Transverse colon (tissue), 4 donors: ENCODE measurements at regions not wholly inside any gene's neighbourhood (a gene's known extent, or its start where the extent isn't known, plus 50 kb on each side); places are given as distances from the start of the nearest gene placed in this dataset.

Experiments
- DNase-seq: peaks from one replicate; pipeline ENCODE4 v3.0.0-alpha.2; 2019
- H3K27ac ChIP-seq, 4 donors: fragments of 200-600 bp; sonication (generic); 2 replicates each; pipeline ENCODE4 v1.5.1; 2016 to 2018; ENCODE audit warnings: inconsistent platforms in 4 of 4
- H3K27me3 ChIP-seq: fragments of 200-600 bp; sonication (generic); 2 replicates; pipeline ENCODE4 v1.5.1; 2017; ENCODE audit warnings: inconsistent platforms
- H3K36me3 ChIP-seq, 4 donors: fragments of 200-600 bp; sonication (generic); 2 replicates each; pipeline ENCODE4 v1.5.1; 2017 to 2019; ENCODE audit warnings: inconsistent platforms in 4 of 4
- H3K4me1 ChIP-seq, 4 donors: fragments of 200-600 bp; sonication (generic); 2 replicates each; pipeline ENCODE4 v1.5.1; 2017 to 2020; ENCODE audit warnings: inconsistent platforms in 4 of 4
- H3K4me3 ChIP-seq, 4 donors: fragments of 200-600 bp; sonication (generic); 1 replicate in 1 of 4; 2 replicates in 3 of 4; pipeline versions ENCODE4 v1.5.1 to v1.6.1; 2017 to 2019; ENCODE audit warnings: inconsistent platforms in 4 of 4
- H3K9me3 ChIP-seq, 2 donors: fragments of 200-600 bp; sonication (generic); 2 replicates each; pipeline ENCODE4 v1.5.1; 2017 to 2019; ENCODE audit warnings: inconsistent platforms in 2 of 2
- CTCF ChIP-seq, 5 experiments: fragments of 200-600 bp in 3 of 5; fragments of 450-650 bp in 2 of 5; sonication (generic) in 3 of 5; IDR thresholded peaks; 1 replicate in 2 of 5; 2 replicates in 3 of 5; pipeline ENCODE4 v1.5.1; 2016 to 2017; ENCODE audit warnings: antibody characterized with exemption in 5 of 5, inconsistent platforms in 3 of 5, mild to moderate bottlenecking in 2 of 5, moderate library complexity in 1 of 5
- EP300 ChIP-seq: sonication (generic); formaldehyde crosslinking; IDR thresholded peaks from one replicate; pipeline ENCODE4 v1.6.1; 2017; ENCODE audit warnings: antibody characterized with exemption, low read depth
- POLR2A ChIP-seq: fragments of 450-650 bp; IDR thresholded peaks from one replicate; pipeline ENCODE4 v1.6.1; 2016; ENCODE audit warnings: antibody characterized with exemption, mild to moderate bottlenecking, moderate library complexity
- POLR2AphosphoS5 ChIP-seq, 3 donors: sonication (generic); formaldehyde crosslinking; IDR thresholded peaks; one replicate each; pipeline ENCODE4 v1.6.1; 2016; ENCODE audit warnings: antibody characterized with exemption in 3 of 3
- WGBS, 2 donors: methylation state at CpG; one replicate each; pipeline ENCODE4 v1.1.5; 2018; ENCODE audit warnings: low coverage in 1 of 2; 5-methylcytosine and 5-hydroxymethylcytosine counted together
- in situ Hi-C, 4 donors: fragments of 200-750 bp; cut with MboI; loops; one replicate each; pipeline versions ENCODE4 v1.15.0 to v1.15.1; 2017; ENCODE audit warnings: low sequenced_read_pairs in 3 of 4, low pct_ligation_motif_present in 1 of 4, low pct_unique_long_range_greater_than_20kb in 1 of 4
- intact Hi-C: fragments of 100-400 bp; cut with DNase I; formaldehyde crosslinking; loops from one replicate; pipeline ENCODE4 v1.15.1; 2023; ENCODE audit warnings: low total_unique reads

DNA sequence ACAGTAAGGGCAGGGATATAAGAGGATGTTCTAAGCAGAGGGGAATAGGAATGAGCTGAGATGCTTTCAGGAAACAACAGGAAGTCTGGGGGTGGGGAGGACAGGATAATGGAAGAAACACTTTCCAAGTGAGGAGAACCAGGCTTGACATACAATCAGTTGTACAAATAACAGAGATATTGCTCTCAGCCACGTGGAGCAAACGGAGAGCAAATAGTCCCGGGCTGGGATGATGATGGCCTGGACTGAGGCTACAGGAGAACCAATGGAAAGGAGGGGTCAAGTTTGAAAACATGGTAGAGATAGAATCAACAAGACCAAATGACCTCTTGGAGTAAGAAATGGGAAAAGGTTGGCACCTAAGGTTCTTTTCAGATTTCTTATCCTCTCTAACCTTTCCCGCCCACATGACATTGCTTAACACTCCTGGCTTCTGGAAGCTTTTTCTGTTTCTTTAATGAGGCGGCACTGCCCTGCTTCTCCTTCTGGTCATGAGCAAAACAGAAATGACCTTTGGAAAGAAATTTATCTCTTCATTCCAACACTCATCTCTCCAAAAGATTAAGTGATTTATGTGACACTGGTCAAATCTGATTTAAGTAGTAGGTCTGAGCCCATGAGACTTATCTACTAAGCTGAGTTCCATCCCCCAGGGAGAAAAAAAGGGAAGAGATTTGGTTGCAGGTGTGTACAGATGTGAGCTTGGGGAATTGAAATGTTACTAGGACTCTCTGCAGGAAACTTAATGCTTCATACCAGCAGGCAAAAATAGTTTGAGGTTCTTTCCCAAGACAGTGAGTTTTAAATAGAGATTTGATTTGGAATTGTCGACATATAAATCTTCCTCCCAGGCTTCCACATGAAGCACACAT lies 442.9 kb upstream of the HNRNPA3 start:
- no peak for TF ChIP-seq EP300
- TF ChIP-seq CTCF (IDR thresholded peaks at IDR 0.05): no peak
- TF ChIP-seq POLR2A: no peak
- TF ChIP-seq POLR2AphosphoS5 (IDR thresholded peaks at IDR 0.05): no peak
- in situ Hi-C loops: no loop called here
- H3K27ac ChIP-seq: no peak overlapping the region
- H3K36me3 ChIP-seq: no peaks in the 10 kb centered on the region
- H3K4me3 ChIP-seq: no peak overlapping the region
- 81 to 87% methylated on average over 6 of the region's 6 CpGs for WGBS, 2 donors
- intact Hi-C loops: no loop called here
- H3K27me3 ChIP-seq: peaks cover 3% of the 10 kb centered on the region
- no peaks in the 10 kb centered on the region for H3K4me1 ChIP-seq
- no peaks in the 10 kb centered on the region for H3K9me3 ChIP-seq
- no peak for DNase-seq

DNA sequence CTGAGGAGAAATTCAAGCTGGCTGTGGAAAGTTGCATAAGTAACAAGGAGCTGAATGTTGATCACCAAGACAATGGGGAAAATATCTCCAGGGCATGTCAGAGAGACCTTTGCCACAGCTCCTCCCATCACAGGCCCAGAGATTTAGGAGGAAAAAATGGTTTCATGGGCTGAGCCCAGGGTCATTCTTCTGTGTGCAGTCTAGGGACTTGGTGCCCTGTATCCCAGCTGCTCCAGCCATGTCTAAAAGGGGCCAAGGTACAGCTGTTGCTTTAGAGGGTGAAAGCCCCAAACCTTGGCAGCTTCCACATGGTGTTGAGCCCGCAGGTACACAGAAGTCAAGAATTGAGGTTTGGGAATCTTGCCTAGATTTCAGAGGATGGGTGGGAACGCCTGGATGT lies 439.8 kb upstream of the HNRNPA3 start:
- 79% methylated on average over 2 of the region's 2 CpGs; no CpG with 5 or more reads in 1 of the 2 donors for WGBS, 2 donors
- no peak for TF ChIP-seq EP300
- in situ Hi-C loops: no loop called here

GRCh38 chr2:176774766-176775451 lies 437.7 kb upstream of the HNRNPA3 start:
- Histone ChIP-seq H3K4me3 (no peak overlapping the region), H3K9me3 (no peaks in the 10 kb centered on the region), H3K27me3 (peaks cover 3% of the 10 kb centered on the region), H3K27ac (no peak overlapping the region), H3K4me1 (no peaks in the 10 kb centered on the region), H3K36me3 (no peaks in the 10 kb centered on the region)
- intact Hi-C loops: no loop called here
- 56 to 78% methylated on average over 2 of the region's 2 CpGs for WGBS, 2 donors
- DNase-seq: no peak
- no peak for TF ChIP-seq POLR2A
- in situ Hi-C loops: no loop called here

More for the DNA sequence above, 439.8 kb upstream of the HNRNPA3 start:
- H3K9me3 ChIP-seq: no peaks in the 10 kb centered on the region
- no peak for DNase-seq
- no peaks in the 10 kb centered on the region for H3K4me1 ChIP-seq
- no peaks in the 10 kb centered on the region for H3K36me3 ChIP-seq
- peaks cover 3% of the 10 kb centered on the region for H3K27me3 ChIP-seq
- intact Hi-C loops: no loop called here
- H3K27ac ChIP-seq: no peak overlapping the region
- H3K4me3 ChIP-seq: no peak overlapping the region

DNA sequence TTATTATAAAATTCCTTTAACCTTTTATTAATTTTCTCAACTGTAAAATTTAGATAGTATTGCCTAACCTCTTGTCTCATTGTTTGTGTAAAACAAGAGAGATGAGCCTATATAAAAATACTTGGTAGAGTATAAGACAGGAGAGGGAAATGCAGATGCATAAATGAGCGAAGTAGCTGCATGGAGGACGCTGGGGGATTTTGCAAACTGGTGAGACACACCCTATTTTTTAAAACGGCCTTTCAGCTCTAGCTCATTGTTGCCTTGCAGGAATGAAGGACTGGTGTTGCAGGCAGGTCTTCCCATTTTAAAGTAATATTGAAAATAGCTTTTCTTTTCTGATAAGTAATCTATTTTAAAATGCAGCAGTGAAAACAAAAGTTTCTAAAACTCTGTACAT lies 435.3 kb upstream of the HNRNPA3 start:
- H3K27me3 ChIP-seq: no peaks in the 10 kb centered on the region
- no peak overlapping the region for H3K27ac ChIP-seq
- intact Hi-C loops: no loop called here
- H3K4me1 ChIP-seq: no peaks in the 10 kb centered on the region
- in situ Hi-C loops: no loop called here
- no peaks in the 10 kb centered on the region for H3K36me3 ChIP-seq
- no peak overlapping the region for H3K4me3 ChIP-seq
- DNase-seq: no peak
- 74 to 77% methylated on average over 3 of the region's 3 CpGs for WGBS, 2 donors
- peaks cover 0 to 4% of the 10 kb centered on the region in 2 donors for H3K9me3 ChIP-seq
- TF ChIP-seq POLR2AphosphoS5 (IDR thresholded peaks at IDR 0.05) (no peak), CTCF (IDR thresholded peaks at IDR 0.05) (no peak)

DNA sequence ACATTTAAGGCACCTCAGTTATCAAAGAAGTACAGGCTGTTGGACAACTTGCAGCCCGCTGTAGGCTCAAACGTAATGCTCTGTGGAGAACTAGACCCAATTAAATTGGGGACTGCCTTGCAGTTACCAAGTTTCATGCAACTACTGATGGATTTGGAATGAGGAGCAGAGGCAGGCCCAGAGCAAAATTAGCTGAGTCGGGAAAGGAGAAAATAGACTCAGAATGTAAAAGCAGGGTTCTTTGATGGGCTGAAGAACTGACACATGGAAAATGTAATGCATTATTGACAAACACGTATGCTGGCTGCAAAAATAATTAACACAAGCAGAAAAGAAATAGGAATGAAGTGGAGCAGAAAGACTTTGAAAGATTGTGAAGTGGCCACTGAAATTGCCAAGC lies 432.7 kb upstream of the HNRNPA3 start:
- TF ChIP-seq CTCF (IDR thresholded peaks at IDR 0.05) (no peak), POLR2A (no peak), POLR2AphosphoS5 (IDR thresholded peaks at IDR 0.05) (no peak), EP300 (no peak)
- no peaks in the 10 kb centered on the region for H3K4me1 ChIP-seq
- DNase-seq: no peak
- in situ Hi-C loops: no loop called here
- intact Hi-C loops: no loop called here
- H3K9me3 ChIP-seq: peaks cover 0 to 4% of the 10 kb centered on the region in 2 donors
- H3K27me3 ChIP-seq: no peaks in the 10 kb centered on the region
- WGBS, 2 donors: 87 to 98% methylated on average over 4 of the region's 4 CpGs
- H3K36me3 ChIP-seq: no peaks in the 10 kb centered on the region
- H3K27ac ChIP-seq: no peak overlapping the region
- H3K4me3 ChIP-seq: no peak overlapping the region
